HG03064 (cell line): ENCODE measurements at regions not wholly inside any gene's neighbourhood (a gene's known extent, or its start where the extent isn't known, plus 50 kb on each side); places are given as distances from the start of the nearest gene placed in this dataset.

Experiments used
- ATAC-seq: cut with Tn5 transposase; IDR thresholded peaks from one replicate; pipeline ENCODE4 v1.9.1; 2021; ENCODE audit warnings: low read depth; ENCODE audit not compliant: unreplicated experiment

- no peak for ATAC-seq
Observed at GRCh38 chr13:86710896-86711295, 911.7 kb upstream of the SLITRK6 start.

GRCh38 chr13:86714495-86714894 lies 915.3 kb upstream of the SLITRK6 start:
- no peak for ATAC-seq

GRCh38 chr13:86725105-86725504 lies 925.9 kb upstream of the SLITRK6 start:
- no peak for ATAC-seq

- no peak for ATAC-seq
Observed at GRCh38 chr13:86729206-86729605, 930.0 kb upstream of the SLITRK6 start.

- ATAC-seq: no peak
Observed at GRCh38 chr13:86731987-86732386, 932.8 kb upstream of the SLITRK6 start.

- no peak for ATAC-seq
Observed at GRCh38 chr13:86737334-86737932, 933.7 kb upstream of the SLITRK5 start.

- no peak for ATAC-seq
Observed at GRCh38 chr13:86741762-86742285, 929.3 kb upstream of the SLITRK5 start.

GRCh38 chr13:86757236-86757978 lies 913.8 kb upstream of the SLITRK5 start:
- no peak for ATAC-seq

- ATAC-seq: no peak
Observed at GRCh38 chr13:86758116-86758515, 913.1 kb upstream of the SLITRK5 start.

GRCh38 chr13:86760620-86761019 lies 910.6 kb upstream of the SLITRK5 start:
- no peak for ATAC-seq

GRCh38 chr13:86765462-86765861 lies 905.7 kb upstream of the SLITRK5 start:
- ATAC-seq: no peak

GRCh38 chr13:86788616-86789015 lies 882.6 kb upstream of the SLITRK5 start:
- ATAC-seq: no peak

- no peak for ATAC-seq
Observed at GRCh38 chr13:86792153-86792651, 879.0 kb upstream of the SLITRK5 start.

- ATAC-seq: no peak
Observed at GRCh38 chr13:86795858-86796257, 875.3 kb upstream of the SLITRK5 start.

GRCh38 chr13:86810361-86810760 lies 860.8 kb upstream of the SLITRK5 start:
- ATAC-seq: no peak

- ATAC-seq: no peak
Observed at GRCh38 chr13:86813198-86813597, 858.0 kb upstream of the SLITRK5 start.

- no peak for ATAC-seq
Observed at GRCh38 chr13:86825410-86825809, 845.8 kb upstream of the SLITRK5 start.

GRCh38 chr13:86826232-86826631 lies 844.9 kb upstream of the SLITRK5 start:
- no peak for ATAC-seq

- ATAC-seq: no peak
Observed at GRCh38 chr13:86830046-86830445, 841.1 kb upstream of the SLITRK5 start.

GRCh38 chr13:86831084-86831483 lies 840.1 kb upstream of the SLITRK5 start:
- no peak for ATAC-seq

- ATAC-seq: no peak
Observed at GRCh38 chr13:86838411-86839120, 832.6 kb upstream of the SLITRK5 start.
